ENCODE measurements at regions not wholly inside any gene's neighbourhood (a gene's known extent, or its start where the extent isn't known, plus 50 kb on each side); places are given as distances from the start of the nearest gene placed in this dataset.

GRCh38 chr7:43038254-43038653 is 74.2 kb upstream of the HECW1 start:
- H2BK12ac ChIP-seq (ENCODE audit: low read depth, low read length) = no peak overlapping the region
- H2AFZ ChIP-seq (ENCODE audit: low read length) = no peak overlapping the region
- no peak overlapping the region for H3K14ac ChIP-seq (ENCODE audit: insufficient read length)
- no peaks in the 10 kb centered on the region for H3K23me2 ChIP-seq (ENCODE audit: low read depth, low read length)
- no peaks in the 10 kb centered on the region; a peak in 1 of 7 replicates for H3K27me3 ChIP-seq (replicated peaks in 1 of 4; ENCODE audit: control insufficient read depth in 3 of 4, extremely low read depth in 1 of 4, insufficient read depth in 3 of 4, low read length in 3 of 4)
- no peaks in the 10 kb centered on the region for H3K79me1 ChIP-seq (ENCODE audit: low read depth, low read length)
- no peak overlapping the region for H3K4me3 ChIP-seq (ENCODE audit: extremely low read depth in 1 of 4, insufficient read depth in 2 of 4, low read depth in 3 of 4, low read length in 4 of 4)
- no peak overlapping the region for H2BK15ac ChIP-seq (ENCODE audit: low read length)
- no peaks in the 10 kb centered on the region for H3K79me2 ChIP-seq (ENCODE audit: control insufficient read depth in 1 of 2, insufficient read depth in 2 of 2, low read length in 2 of 2)
- no peak overlapping the region for H4K91ac ChIP-seq (replicated peaks; ENCODE audit: insufficient read length, low read length)
- no peak overlapping the region for H4K5ac ChIP-seq (ENCODE audit: insufficient read length, low read depth, low read length)
- H3K9me3 ChIP-seq (ENCODE audit: insufficient read depth in 2 of 2, low read depth in 1 of 2, low read length in 1 of 2) = no peaks in the 10 kb centered on the region
- peaks cover 0 to 3% (median 2%) of the 10 kb centered on the region in 4 experiments; a peak in 2 of 7 replicates for H3K4me1 ChIP-seq (replicated peaks in 1 of 4; ENCODE audit: control insufficient read depth in 3 of 4, insufficient read depth in 4 of 4, low read length in 3 of 4)
- H3K56ac ChIP-seq (replicated peaks; ENCODE audit: insufficient read length, low read depth, low read length) = no peak overlapping the region
- TF ChIP-seq ZNF274 (IDR thresholded peaks at IDR 0.05; ENCODE audit: borderline replicate concordance, extremely low read depth, low read length) = 0 out of 2 replicates have a peak, but pooled peaks have one; percentile 28
- no peak for TF ChIP-seq CREB1 (IDR thresholded peaks at IDR 0.05)
- no peak for FAIRE-seq
- no peak overlapping the region for H3K9ac ChIP-seq (replicated peaks in 1 of 4; ENCODE audit: extremely low read depth in 1 of 4, low read depth in 3 of 4, low read length in 3 of 4)
- H3K4me2 ChIP-seq (ENCODE audit: insufficient read depth in 1 of 2, low read depth in 2 of 2, low read length in 2 of 2) = no peak overlapping the region
- no peak overlapping the region for H4K8ac ChIP-seq (ENCODE audit: extremely low read depth, insufficient read depth, low read length)
- no peak overlapping the region for H3K4ac ChIP-seq (replicated peaks; ENCODE audit: insufficient read length, low read depth, low read length)
- ChIA-PET CTCF (ENCODE audit: partially characterized antibody) (interaction anchor here (1.4 kb wide), 1 partner anchor 33 kb away, joined by 9 read pairs; no protein-coding TSS in a partner anchor), POLR2A (ENCODE audit: partially characterized antibody) (no interaction called here)
- no peak for DNase-seq (ENCODE audit: low read depth in 1 of 2, low spot score in 2 of 2)
- WGBS, 2 experiments (ENCODE audit: extremely low coverage in 1 of 2, insufficient coverage in 1 of 2, insufficient read length in 1 of 2, insufficient replicate concordance in 2 of 2, low coverage in 1 of 2, low lambda C conversion rate in 2 of 2, missing lambda C conversion rate in 1 of 2) = 97% methylated on average over 3 of the region's 3 CpGs; no CpG with 5 or more reads in 1 of the 2 experiments
- no peak overlapping the region for H2BK5ac ChIP-seq (ENCODE audit: low read depth, low read length)
- no peak overlapping the region for H3K18ac ChIP-seq (ENCODE audit: extremely low read depth, low read length)
- H2BK120ac ChIP-seq (replicated peaks; ENCODE audit: low read depth, low read length) = no peak overlapping the region
- H2BK20ac ChIP-seq (ENCODE audit: low read length) = no peak overlapping the region
- no peaks in the 10 kb centered on the region; a peak in 1 of 8 replicates for H3K36me3 ChIP-seq (ENCODE audit: control insufficient read depth in 2 of 4, insufficient read depth in 4 of 4, low read length in 3 of 4)
- no peaks in the 10 kb centered on the region for H4K20me1 ChIP-seq (replicated peaks in 1 of 2; ENCODE audit: control insufficient read depth in 1 of 2, insufficient read depth in 2 of 2, low read length in 2 of 2)
- H2AK5ac ChIP-seq (ENCODE audit: low read depth, low read length) = no peak overlapping the region
- H3K27ac ChIP-seq (ENCODE audit: low read depth, low read length) = no peak overlapping the region
- H3K23ac ChIP-seq (ENCODE audit: insufficient read length) = no peak overlapping the region

All from H1 (cell line).